GM12878 (cell line): ENCODE measurements at regions not wholly inside any gene's neighbourhood (a gene's known extent, or its start where the extent isn't known, plus 50 kb on each side); places are given as distances from the start of the nearest gene placed in this dataset.

Experiments used
- CHD4 ChIP-seq: fragments of 200-600 bp; sonication (generic); IDR thresholded peaks from 2 replicates; pipeline ENCODE4 v1.6.1; 2016; ENCODE audit warnings: mild to moderate bottlenecking
- FOXK2 ChIP-seq: fragments of 450-650 bp; IDR thresholded peaks from 2 replicates; pipeline ENCODE4 v1.6.1; 2017; ENCODE audit warnings: mild to moderate bottlenecking, moderate library complexity
- NFIC ChIP-seq: IDR thresholded peaks from 2 replicates; pipeline ENCODE4 v1.6.1; 2012; ENCODE audit warnings: low read depth, mild to moderate bottlenecking, inconsistent platforms, low read length, moderate library complexity
- ZNF274 ChIP-seq: IDR thresholded peaks from one replicate; pipeline ENCODE4 v1.8.0; 2011; ENCODE audit not compliant: insufficient read length, insufficient read depth
- TF ChIP-seq, protein P1 (sequence below), 3 experiments: IDR thresholded peaks in 2 of 3; conservative IDR thresholded peaks in 1 of 3; 2 replicates each; pipeline ENCODE4 v1.5.1; 2011; ENCODE audit warnings: low read depth in 3 of 3, low read length in 3 of 3, mild to moderate bottlenecking in 3 of 3, control low read depth in 2 of 3, moderate library complexity in 2 of 3, inconsistent platforms in 1 of 3, mixed read lengths in 1 of 3; ENCODE audit not compliant: control insufficient read depth in 2 of 3, insufficient read depth in 1 of 3; ENCODE audit errors: extremely low read depth in 1 of 3
- TF ChIP-seq, protein P2 (sequence below): fragments of 450-650 bp; formaldehyde crosslinking; IDR thresholded peaks from 2 replicates; pipeline ENCODE4 v1.4.0; 2022; ENCODE audit warnings: mild to moderate bottlenecking, moderate library complexity
- TF ChIP-seq, protein P3 (sequence below): IDR thresholded peaks from 2 replicates; pipeline ENCODE4 v1.6.1; 2012; ENCODE audit warnings: low read depth, low read length, improper control_type of control experiment

DNA sequence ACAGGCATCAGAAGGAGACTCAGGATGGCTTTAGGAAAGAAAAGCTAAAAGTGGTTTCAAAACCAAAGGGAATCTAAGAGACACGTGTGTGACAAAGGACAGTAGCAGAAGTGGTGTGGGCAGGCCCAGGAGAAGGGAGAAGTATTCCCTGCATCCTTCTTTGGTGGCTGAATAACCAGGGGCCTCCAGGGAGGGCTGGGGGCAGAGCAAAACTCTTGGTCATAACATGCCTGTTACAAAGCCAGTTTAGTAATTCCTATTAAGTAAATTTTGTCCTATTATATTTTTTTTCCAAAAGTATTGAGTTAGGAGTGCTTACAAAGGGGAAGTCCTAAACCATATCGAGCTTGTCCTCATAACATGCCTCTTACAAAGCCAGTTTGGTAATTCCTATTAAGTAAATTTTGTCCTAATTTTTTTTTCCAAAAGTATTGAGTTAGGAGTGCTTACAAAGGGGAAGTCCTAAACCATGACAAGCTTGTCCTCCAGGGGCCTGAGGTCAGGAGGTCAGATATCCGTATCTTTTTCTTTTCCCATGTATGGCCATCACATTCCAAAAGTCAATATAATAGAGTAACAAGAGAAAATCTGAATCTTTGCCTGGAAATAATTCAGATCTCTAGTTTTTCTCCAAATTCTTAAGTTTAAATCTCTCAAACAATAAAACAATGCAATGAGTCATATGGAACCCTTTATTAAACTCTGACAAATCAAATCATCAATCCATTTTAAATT is 509.2 kb downstream of the LTN1 start:
- TF ChIP-seq, protein P1, sequence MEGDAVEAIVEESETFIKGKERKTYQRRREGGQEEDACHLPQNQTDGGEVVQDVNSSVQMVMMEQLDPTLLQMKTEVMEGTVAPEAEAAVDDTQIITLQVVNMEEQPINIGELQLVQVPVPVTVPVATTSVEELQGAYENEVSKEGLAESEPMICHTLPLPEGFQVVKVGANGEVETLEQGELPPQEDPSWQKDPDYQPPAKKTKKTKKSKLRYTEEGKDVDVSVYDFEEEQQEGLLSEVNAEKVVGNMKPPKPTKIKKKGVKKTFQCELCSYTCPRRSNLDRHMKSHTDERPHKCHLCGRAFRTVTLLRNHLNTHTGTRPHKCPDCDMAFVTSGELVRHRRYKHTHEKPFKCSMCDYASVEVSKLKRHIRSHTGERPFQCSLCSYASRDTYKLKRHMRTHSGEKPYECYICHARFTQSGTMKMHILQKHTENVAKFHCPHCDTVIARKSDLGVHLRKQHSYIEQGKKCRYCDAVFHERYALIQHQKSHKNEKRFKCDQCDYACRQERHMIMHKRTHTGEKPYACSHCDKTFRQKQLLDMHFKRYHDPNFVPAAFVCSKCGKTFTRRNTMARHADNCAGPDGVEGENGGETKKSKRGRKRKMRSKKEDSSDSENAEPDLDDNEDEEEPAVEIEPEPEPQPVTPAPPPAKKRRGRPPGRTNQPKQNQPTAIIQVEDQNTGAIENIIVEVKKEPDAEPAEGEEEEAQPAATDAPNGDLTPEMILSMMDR (IDR thresholded peaks at IDR 0.05 in 2 of 3, conservative IDR thresholded peaks at IDR 0.05 in 1 of 3; ENCODE audit: control insufficient read depth in 2 of 3, extremely low read depth in 1 of 3, insufficient read depth in 1 of 3, low read depth in 3 of 3, low read length in 3 of 3): no peak
- TF ChIP-seq CHD4 (no peak), ZNF274 (no peak), FOXK2 (no peak), NFIC (no peak)
- TF ChIP-seq, protein P2, sequence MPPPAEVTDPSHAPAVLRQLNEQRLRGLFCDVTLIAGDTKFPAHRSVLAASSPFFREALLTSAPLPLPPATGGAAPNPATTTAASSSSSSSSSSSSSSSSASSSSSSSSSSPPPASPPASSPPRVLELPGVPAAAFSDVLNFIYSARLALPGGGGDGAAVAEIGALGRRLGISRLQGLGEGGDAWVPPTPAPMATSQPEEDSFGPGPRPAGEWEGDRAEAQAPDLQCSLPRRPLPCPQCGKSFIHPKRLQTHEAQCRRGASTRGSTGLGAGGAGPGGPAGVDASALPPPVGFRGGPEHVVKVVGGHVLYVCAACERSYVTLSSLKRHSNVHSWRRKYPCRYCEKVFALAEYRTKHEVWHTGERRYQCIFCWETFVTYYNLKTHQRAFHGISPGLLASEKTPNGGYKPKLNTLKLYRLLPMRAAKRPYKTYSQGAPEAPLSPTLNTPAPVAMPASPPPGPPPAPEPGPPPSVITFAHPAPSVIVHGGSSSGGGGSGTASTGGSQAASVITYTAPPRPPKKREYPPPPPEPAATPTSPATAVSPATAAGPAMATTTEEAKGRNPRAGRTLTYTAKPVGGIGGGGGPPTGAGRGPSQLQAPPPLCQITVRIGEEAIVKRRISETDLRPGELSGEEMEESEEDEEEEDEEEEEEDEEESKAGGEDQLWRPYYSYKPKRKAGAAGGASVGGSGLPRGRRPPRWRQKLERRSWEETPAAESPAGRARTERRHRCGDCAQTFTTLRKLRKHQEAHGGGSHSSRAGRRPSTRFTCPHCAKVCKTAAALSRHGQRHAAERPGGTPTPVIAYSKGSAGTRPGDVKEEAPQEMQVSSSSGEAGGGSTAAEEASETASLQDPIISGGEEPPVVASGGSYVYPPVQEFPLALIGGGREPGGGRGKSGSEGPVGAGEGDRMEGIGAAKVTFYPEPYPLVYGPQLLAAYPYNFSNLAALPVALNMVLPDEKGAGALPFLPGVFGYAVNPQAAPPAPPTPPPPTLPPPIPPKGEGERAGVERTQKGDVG (CRISPR knock-in tag): no peak
- TF ChIP-seq, protein P3, sequence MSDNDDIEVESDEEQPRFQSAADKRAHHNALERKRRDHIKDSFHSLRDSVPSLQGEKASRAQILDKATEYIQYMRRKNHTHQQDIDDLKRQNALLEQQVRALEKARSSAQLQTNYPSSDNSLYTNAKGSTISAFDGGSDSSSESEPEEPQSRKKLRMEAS: no peak
